ENCODE measurements at regions not wholly inside any gene's neighbourhood (a gene's known extent, or its start where the extent isn't known, plus 50 kb on each side); places are given as distances from the start of the nearest gene placed in this dataset.

- no peak for DNase-seq (ENCODE audit: low read depth)
Observed at GRCh38 chr5:1669276-1670155, 130.1 kb downstream of the MRPL36 start.

- DNase-seq (ENCODE audit: low read depth) = no peak
Observed at GRCh38 chr5:1668141-1668721, 131.4 kb downstream of the MRPL36 start.

GRCh38 chr5:1667648-1668140 is 131.9 kb downstream of the MRPL36 start:
- no peak for DNase-seq (ENCODE audit: low read depth)

GRCh38 chr5:1666812-1667588 is 132.6 kb downstream of the MRPL36 start:
- no peak for DNase-seq (ENCODE audit: low read depth)

GRCh38 chr5:1666221-1666620 is 133.4 kb downstream of the MRPL36 start:
- DNase-seq (ENCODE audit: low read depth) = no peak

- DNase-seq (ENCODE audit: low read depth) = no peak
Observed at GRCh38 chr5:1665803-1666202, 133.8 kb downstream of the MRPL36 start.

- DNase-seq (ENCODE audit: low read depth) = no peak
Observed at GRCh38 chr5:1665231-1665630, 134.4 kb downstream of the MRPL36 start.

- no peak for DNase-seq (ENCODE audit: low read depth)
Observed at GRCh38 chr5:1663186-1663585, 136.5 kb downstream of the MRPL36 start.

- no peak for DNase-seq (ENCODE audit: low read depth)
Observed at GRCh38 chr5:1662559-1663085, 137.0 kb downstream of the MRPL36 start.

- DNase-seq (ENCODE audit: low read depth) = no peak
Observed at GRCh38 chr5:1661831-1662558, 137.6 kb downstream of the MRPL36 start.

- no peak for DNase-seq (ENCODE audit: low read depth)
Observed at GRCh38 chr5:1661311-1661710, 137.6 kb upstream of the LPCAT1 start.

- no peak for DNase-seq (ENCODE audit: low read depth)
Observed at GRCh38 chr5:1660511-1660910, 136.8 kb upstream of the LPCAT1 start.

- no peak for DNase-seq (ENCODE audit: low read depth)
Observed at GRCh38 chr5:1660001-1660400, 136.2 kb upstream of the LPCAT1 start.

- DNase-seq (ENCODE audit: low read depth) = no peak
Observed at GRCh38 chr5:1659100-1659981, 135.6 kb upstream of the LPCAT1 start.

- DNase-seq (ENCODE audit: low read depth) = no peak
Observed at GRCh38 chr5:1658665-1659064, 134.9 kb upstream of the LPCAT1 start.

GRCh38 chr5:1657161-1657741 is 133.5 kb upstream of the LPCAT1 start:
- no peak for DNase-seq (ENCODE audit: low read depth)

GRCh38 chr5:1656271-1656975 is 132.7 kb upstream of the LPCAT1 start:
- DNase-seq (ENCODE audit: low read depth) = no peak

GRCh38 chr5:1655496-1656270 is 131.9 kb upstream of the LPCAT1 start:
- no peak for DNase-seq (ENCODE audit: low read depth)

Data from myocyte (in vitro differentiated cells).